HEK293 (cell line): ENCODE measurements at regions not wholly inside any gene's neighbourhood (a gene's known extent, or its start where the extent isn't known, plus 50 kb on each side); places are given as distances from the start of the nearest gene placed in this dataset.

Source experiments
- CTCF ChIA-PET: fragments of 350-600 bp; formaldehyde crosslinking; extraction: SDS; loops from one replicate; lab custom pipeline; 2021; ENCODE audit warnings: antibody characterized with exemption; lab: Yijun Ruan, JAX
- POLR2A ChIA-PET: fragments of 300-600 bp; formaldehyde crosslinking; extraction: SDS; loops from one replicate; lab custom pipeline; 2020; ENCODE audit warnings: antibody characterized with exemption, inconsistent platforms; lab: Yijun Ruan, JAX
- H3K27ac ChIP-seq: fragments of 200-500 bp; sonication (Bioruptor generic); 2 replicates; pipeline ENCODE4 v1.5.1; 2014; ENCODE audit warnings: low read depth, low read length, control low read depth, inconsistent platforms; ENCODE audit errors: extremely low read depth
- H3K36me3 ChIP-seq, 2 experiments: fragments of 200-500 bp in 1 of 2; sonication (Bioruptor generic) in 1 of 2; 1 replicate in 1 of 2; 2 replicates in 1 of 2; pipeline ENCODE4 v1.5.1; 2014 to 2017; ENCODE audit warnings: inconsistent platforms in 2 of 2, low read length in 2 of 2; ENCODE audit not compliant: control insufficient read depth in 2 of 2, insufficient read depth in 1 of 2
- H3K4me1 ChIP-seq: fragments of 200-500 bp; sonication (Bioruptor generic); 2 replicates; pipeline ENCODE4 v1.5.1; 2014; ENCODE audit warnings: mild to moderate bottlenecking, low read length, inconsistent platforms; ENCODE audit not compliant: control insufficient read depth, insufficient read depth
- H3K4me3 ChIP-seq: 2 replicates; pipeline ENCODE4 v1.5.1; 2011; ENCODE audit warnings: low read depth, mild to moderate bottlenecking, control low read depth, low read length, moderate library complexity
- H3K9me3 ChIP-seq: fragments of 200-500 bp; sonication (Bioruptor generic); 2 replicates; pipeline ENCODE4 v1.5.1; 2014; ENCODE audit warnings: low read depth, low read length, inconsistent platforms; ENCODE audit not compliant: control insufficient read depth, insufficient read depth
- EGR2 ChIP-seq: fragments of 450-650 bp; formaldehyde crosslinking; IDR thresholded peaks from 2 replicates; pipeline ENCODE4 v1.5.1; 2016; ENCODE audit warnings: low read depth, missing biosample characterization, missing genetic modification characterization
- KLF16 ChIP-seq: fragments of 450-650 bp; formaldehyde crosslinking; IDR thresholded peaks from 2 replicates; pipeline ENCODE4 v1.5.1; 2017; ENCODE audit warnings: missing biosample characterization, missing genetic modification characterization
- KLF17 ChIP-seq: fragments of 450-650 bp; formaldehyde crosslinking; IDR thresholded peaks from 2 replicates; pipeline ENCODE4 v1.5.1; 2016; ENCODE audit warnings: missing biosample characterization, missing genetic modification characterization
- KLF7 ChIP-seq: fragments of 450-650 bp; formaldehyde crosslinking; IDR thresholded peaks from 2 replicates; pipeline ENCODE4 v1.5.1; 2016; ENCODE audit warnings: missing biosample characterization, missing genetic modification characterization, borderline replicate concordance
- KLF8 ChIP-seq: fragments of 450-650 bp; formaldehyde crosslinking; IDR thresholded peaks from 2 replicates; pipeline ENCODE4 v1.5.1; 2016; ENCODE audit warnings: missing biosample characterization, missing genetic modification characterization
- MEIS1 ChIP-seq: sonication (generic); formaldehyde crosslinking; IDR thresholded peaks from 2 replicates; pipeline ENCODE4 v1.8.1; 2022; ENCODE audit warnings: missing genetic modification reagents, mild to moderate bottlenecking, borderline replicate concordance
- MZF1 ChIP-seq: fragments of 450-650 bp; formaldehyde crosslinking; IDR thresholded peaks from 2 replicates; pipeline ENCODE4 v1.5.1; 2017; ENCODE audit warnings: missing biosample characterization, missing genetic modification characterization, borderline replicate concordance
- PRDM6 ChIP-seq: fragments of 450-650 bp; formaldehyde crosslinking; IDR thresholded peaks from 2 replicates; pipeline ENCODE4 v1.5.1; 2017; ENCODE audit warnings: missing biosample characterization, missing genetic modification characterization
- SALL2 ChIP-seq: fragments of 450-650 bp; formaldehyde crosslinking; IDR thresholded peaks from 2 replicates; pipeline ENCODE4 v1.5.0; 2017; ENCODE audit warnings: missing biosample characterization, mild to moderate bottlenecking, missing genetic modification characterization, borderline replicate concordance
- SP7 ChIP-seq: fragments of 450-650 bp; formaldehyde crosslinking; IDR thresholded peaks from 2 replicates; pipeline ENCODE4 v1.5.1; 2016; ENCODE audit warnings: missing biosample characterization, missing genetic modification characterization
- ZBTB20 ChIP-seq: fragments of 450-650 bp; formaldehyde crosslinking; IDR thresholded peaks from 2 replicates; pipeline ENCODE4 v1.5.1; 2016; ENCODE audit warnings: missing biosample characterization, missing genetic modification characterization
- ZNF10 ChIP-seq: fragments of 450-650 bp; formaldehyde crosslinking; IDR thresholded peaks from 2 replicates; pipeline ENCODE4 v1.5.1; 2017; ENCODE audit warnings: missing biosample characterization, missing genetic modification characterization
- ZNF155 ChIP-seq: fragments of 450-650 bp; formaldehyde crosslinking; IDR thresholded peaks from 2 replicates; pipeline ENCODE4 v1.5.1; 2016; ENCODE audit warnings: missing biosample characterization, missing genetic modification characterization
- ZNF16 ChIP-seq: fragments of 450-650 bp; formaldehyde crosslinking; IDR thresholded peaks from 2 replicates; pipeline ENCODE4 v1.5.1; 2016; ENCODE audit warnings: low read depth, missing biosample characterization, missing genetic modification characterization
- ZNF248 ChIP-seq: fragments of 450-650 bp; formaldehyde crosslinking; IDR thresholded peaks from 2 replicates; pipeline ENCODE4 v1.5.1; 2017; ENCODE audit warnings: missing biosample characterization, missing genetic modification characterization
- ZNF280C ChIP-seq: fragments of 450-650 bp; formaldehyde crosslinking; IDR thresholded peaks from 2 replicates; pipeline ENCODE4 v1.5.1; 2016; ENCODE audit warnings: missing biosample characterization, missing genetic modification characterization
- ZNF292 ChIP-seq: fragments of 450-650 bp; formaldehyde crosslinking; IDR thresholded peaks from 2 replicates; pipeline ENCODE4 v1.5.1; 2016; ENCODE audit warnings: low read depth, missing biosample characterization, missing genetic modification characterization, borderline replicate concordance
- ZNF366 ChIP-seq: fragments of 450-650 bp; formaldehyde crosslinking; conservative IDR thresholded peaks from 2 replicates; pipeline ENCODE4 v1.5.1; 2016; ENCODE audit warnings: missing biosample characterization, missing genetic modification characterization
- ZNF394 ChIP-seq: fragments of 450-650 bp; formaldehyde crosslinking; IDR thresholded peaks from 2 replicates; pipeline ENCODE4 v1.5.1; 2016; ENCODE audit warnings: missing biosample characterization, missing genetic modification characterization, mild to moderate bottlenecking, moderate library complexity, borderline replicate concordance
- ZNF510 ChIP-seq: fragments of 450-650 bp; formaldehyde crosslinking; IDR thresholded peaks from 2 replicates; pipeline ENCODE4 v1.5.1; 2018; ENCODE audit warnings: mild to moderate bottlenecking, missing genetic modification characterization, missing biosample characterization; ENCODE audit not compliant: insufficient replicate concordance
- ZNF521 ChIP-seq: fragments of 450-650 bp; formaldehyde crosslinking; IDR thresholded peaks from 2 replicates; pipeline ENCODE4 v1.5.1; 2017; ENCODE audit warnings: missing biosample characterization, mild to moderate bottlenecking, missing genetic modification characterization
- ZNF555 ChIP-seq: fragments of 450-650 bp; formaldehyde crosslinking; conservative IDR thresholded peaks from 2 replicates; pipeline ENCODE4 v1.5.1; 2017; ENCODE audit warnings: missing biosample characterization, mild to moderate bottlenecking, missing genetic modification characterization, inconsistent platforms
- ZNF571 ChIP-seq: fragments of 450-650 bp; formaldehyde crosslinking; IDR thresholded peaks from 2 replicates; pipeline ENCODE4 v1.5.0; 2017; ENCODE audit warnings: missing biosample characterization, missing genetic modification characterization
- ZNF621 ChIP-seq: fragments of 450-650 bp; formaldehyde crosslinking; IDR thresholded peaks from 2 replicates; pipeline ENCODE4 v1.5.1; 2017; ENCODE audit warnings: missing biosample characterization, missing genetic modification characterization
- ZNF624 ChIP-seq: fragments of 450-650 bp; formaldehyde crosslinking; IDR thresholded peaks from 2 replicates; pipeline ENCODE4 v1.5.1; 2017; ENCODE audit warnings: missing biosample characterization, missing genetic modification characterization
- ZNF670 ChIP-seq: fragments of 450-650 bp; formaldehyde crosslinking; IDR thresholded peaks from 2 replicates; pipeline ENCODE4 v1.5.1; 2016; ENCODE audit warnings: missing biosample characterization, missing genetic modification characterization, low read depth
- ZNF843 ChIP-seq: fragments of 450-650 bp; formaldehyde crosslinking; IDR thresholded peaks from 2 replicates; pipeline ENCODE4 v1.5.1; 2016; ENCODE audit warnings: missing biosample characterization, missing genetic modification characterization
- ZXDB ChIP-seq: fragments of 450-650 bp; formaldehyde crosslinking; IDR thresholded peaks from 2 replicates; pipeline ENCODE4 v1.5.1; 2016; ENCODE audit warnings: missing biosample characterization, missing genetic modification characterization
- TF ChIP-seq, protein P1 (sequence below): fragments of 450-650 bp; formaldehyde crosslinking; IDR thresholded peaks from 2 replicates; pipeline ENCODE4 v1.5.1; 2017; ENCODE audit warnings: missing biosample characterization, missing genetic modification characterization

DNA sequence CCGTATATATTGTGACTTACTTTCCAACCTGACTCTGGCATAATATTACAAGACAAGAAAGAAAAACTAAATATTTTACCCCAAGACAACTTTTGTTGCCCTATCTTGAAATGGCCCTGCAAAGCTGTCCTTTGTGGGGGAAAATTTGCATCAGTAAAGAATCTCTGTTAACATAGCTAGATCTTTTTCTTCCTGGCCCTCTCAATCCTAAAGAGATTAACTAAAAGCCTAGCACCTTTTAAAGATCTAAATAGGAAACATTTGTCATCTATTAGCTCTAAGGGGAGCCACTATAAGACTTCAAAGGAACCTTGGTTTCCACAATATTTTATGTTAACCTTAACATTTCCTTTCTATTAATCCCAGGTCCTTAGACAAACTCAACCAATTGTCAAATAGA is 199.0 kb upstream of the SLITRK3 start:
- TF ChIP-seq ZNF521 (tag by site-specific recombination): no peak
- no peak for TF ChIP-seq ZNF248
- TF ChIP-seq SP7 (tag by site-specific recombination): no peak
- TF ChIP-seq KLF17 (tag by site-specific recombination): no peak
- no peak for TF ChIP-seq ZNF155 (tag by site-specific recombination)
- no peak for TF ChIP-seq ZNF510 (tag by site-specific recombination)
- H3K4me3 ChIP-seq: no peak overlapping the region
- no peaks in the 10 kb centered on the region for H3K36me3 ChIP-seq
- ChIA-PET CTCF (no interaction called here), POLR2A (no interaction called here)
- no peak overlapping the region for H3K27ac ChIP-seq
- H3K9me3 ChIP-seq: no peaks in the 10 kb centered on the region
- H3K4me1 ChIP-seq: no peaks in the 10 kb centered on the region

- TF ChIP-seq ZNF621 (tag by site-specific recombination) (no peak), ZNF16 (tag by site-specific recombination) (no peak), ZNF571 (tag by site-specific recombination) (no peak), MZF1 (tag by site-specific recombination) (no peak), ZNF280C (tag by site-specific recombination) (no peak), ZNF292 (tag by site-specific recombination) (no peak), ZXDB (tag by site-specific recombination) (no peak), ZNF366 (tag by site-specific recombination) (no peak), SALL2 (tag by site-specific recombination) (no peak), ZNF843 (tag by site-specific recombination) (no peak), KLF7 (tag by site-specific recombination) (no peak), ZNF10 (tag by site-specific recombination) (no peak)
- POLR2A ChIA-PET: no interaction called here
- CTCF ChIA-PET: no interaction called here
Measured at GRCh38 chr3:165393461-165393860, 197.3 kb upstream of the SLITRK3 start.

GRCh38 chr3:165390166-165390565 is 194.0 kb upstream of the SLITRK3 start:
- POLR2A ChIA-PET: no interaction called here
- H3K4me1 ChIP-seq: no peaks in the 10 kb centered on the region
- H3K9me3 ChIP-seq: no peaks in the 10 kb centered on the region
- no peak overlapping the region for H3K4me3 ChIP-seq
- H3K36me3 ChIP-seq: no peaks in the 10 kb centered on the region
- CTCF ChIA-PET: no interaction called here
- no peak overlapping the region for H3K27ac ChIP-seq
- TF ChIP-seq ZNF292 (tag by site-specific recombination) (no peak), KLF8 (tag by site-specific recombination) (no peak), ZNF670 (tag by site-specific recombination) (no peak), ZNF555 (no peak), EGR2 (tag by site-specific recombination) (no peak), MEIS1 (CRISPR knock-in tag) (no peak), KLF16 (no peak), ZNF624 (tag by site-specific recombination) (no peak), ZNF394 (tag by site-specific recombination) (no peak), ZBTB20 (tag by site-specific recombination) (no peak), PRDM6 (tag by site-specific recombination) (no peak)
- TF ChIP-seq, protein P1, sequence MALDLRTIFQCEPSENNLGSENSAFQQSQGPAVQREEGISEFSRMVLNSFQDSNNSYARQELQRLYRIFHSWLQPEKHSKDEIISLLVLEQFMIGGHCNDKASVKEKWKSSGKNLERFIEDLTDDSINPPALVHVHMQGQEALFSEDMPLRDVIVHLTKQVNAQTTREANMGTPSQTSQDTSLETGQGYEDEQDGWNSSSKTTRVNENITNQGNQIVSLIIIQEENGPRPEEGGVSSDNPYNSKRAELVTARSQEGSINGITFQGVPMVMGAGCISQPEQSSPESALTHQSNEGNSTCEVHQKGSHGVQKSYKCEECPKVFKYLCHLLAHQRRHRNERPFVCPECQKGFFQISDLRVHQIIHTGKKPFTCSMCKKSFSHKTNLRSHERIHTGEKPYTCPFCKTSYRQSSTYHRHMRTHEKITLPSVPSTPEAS (tag by site-specific recombination): no peak

More at GRCh38 chr3:165393461-165393860, 197.3 kb upstream of the SLITRK3 start:
- H3K9me3 ChIP-seq: no peaks in the 10 kb centered on the region
- H3K4me1 ChIP-seq: no peaks in the 10 kb centered on the region
- H3K4me3 ChIP-seq: no peak overlapping the region
- no peak overlapping the region for H3K27ac ChIP-seq
- no peaks in the 10 kb centered on the region for H3K36me3 ChIP-seq
